ENCODE measurements at regions not wholly inside any gene's neighbourhood (a gene's known extent, or its start where the extent isn't known, plus 50 kb on each side); places are given as distances from the start of the nearest gene placed in this dataset.

DNA sequence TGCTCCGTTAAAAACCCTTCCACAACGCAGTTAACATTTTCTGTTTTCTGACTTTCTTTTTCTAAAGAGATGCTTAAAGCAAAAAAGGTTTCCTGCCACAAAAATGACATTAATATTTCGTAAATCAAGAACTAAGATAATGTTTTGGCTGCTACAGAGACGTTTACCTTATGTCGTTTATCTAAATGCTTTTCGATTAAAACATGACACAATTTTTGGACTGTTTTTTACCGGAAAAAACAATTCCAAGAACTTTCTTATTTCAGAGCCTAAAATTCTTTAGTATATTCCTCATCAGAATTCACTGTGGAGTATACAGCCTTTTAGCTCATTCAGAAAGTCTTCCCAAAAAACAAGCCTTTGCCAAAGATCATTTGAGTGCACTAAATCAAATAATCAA lies 278.0 kb upstream of the TCF4 start:
- no peak overlapping the region for H3K4me3 ChIP-seq (ENCODE audit: low read depth, low read length)
- CTCF ChIA-PET: interaction anchor here (0.7 to 0.9 kb wide), 2 partner anchors 10 to 28 kb away, joined by 3 read pairs; no protein-coding TSS in a partner anchor
- H3K4me1 ChIP-seq (ENCODE audit: control insufficient read depth, insufficient read depth, low read length): no peaks in the 10 kb centered on the region
- TF ChIP-seq, protein P1, sequence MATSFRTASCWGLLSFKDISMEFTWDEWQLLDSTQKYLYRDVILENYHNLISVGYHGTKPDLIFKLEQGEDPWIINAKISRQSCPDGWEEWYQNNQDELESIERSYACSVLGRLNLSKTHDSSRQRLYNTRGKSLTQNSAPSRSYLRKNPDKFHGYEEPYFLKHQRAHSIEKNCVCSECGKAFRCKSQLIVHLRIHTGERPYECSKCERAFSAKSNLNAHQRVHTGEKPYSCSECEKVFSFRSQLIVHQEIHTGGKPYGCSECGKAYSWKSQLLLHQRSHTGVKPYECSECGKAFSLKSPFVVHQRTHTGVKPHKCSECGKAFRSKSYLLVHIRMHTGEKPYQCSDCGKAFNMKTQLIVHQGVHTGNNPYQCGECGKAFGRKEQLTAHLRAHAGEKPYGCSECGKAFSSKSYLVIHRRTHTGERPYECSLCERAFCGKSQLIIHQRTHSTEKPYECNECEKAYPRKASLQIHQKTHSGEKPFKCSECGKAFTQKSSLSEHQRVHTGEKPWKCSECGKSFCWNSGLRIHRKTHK (tag by site-specific recombination; IDR thresholded peaks at IDR 0.05): no peak
- TF ChIP-seq ZNF416 (tag by site-specific recombination; IDR thresholded peaks at IDR 0.05) (no peak), ZNF274 (IDR thresholded peaks at IDR 0.05; ENCODE audit: low read length) (no peak), ZNF274 (tag by site-specific recombination; IDR thresholded peaks at IDR 0.05; ENCODE audit: borderline replicate concordance) (no peak), ZNF621 (tag by site-specific recombination; IDR thresholded peaks at IDR 0.05) (no peak), ZNF785 (tag by site-specific recombination; IDR thresholded peaks at IDR 0.05) (no peak), ZNF133 (tag by site-specific recombination; IDR thresholded peaks at IDR 0.05) (no peak), SCRT1 (tag by site-specific recombination; IDR thresholded peaks at IDR 0.05; ENCODE audit: borderline replicate concordance) (no peak)
- TF ChIP-seq, protein P2, sequence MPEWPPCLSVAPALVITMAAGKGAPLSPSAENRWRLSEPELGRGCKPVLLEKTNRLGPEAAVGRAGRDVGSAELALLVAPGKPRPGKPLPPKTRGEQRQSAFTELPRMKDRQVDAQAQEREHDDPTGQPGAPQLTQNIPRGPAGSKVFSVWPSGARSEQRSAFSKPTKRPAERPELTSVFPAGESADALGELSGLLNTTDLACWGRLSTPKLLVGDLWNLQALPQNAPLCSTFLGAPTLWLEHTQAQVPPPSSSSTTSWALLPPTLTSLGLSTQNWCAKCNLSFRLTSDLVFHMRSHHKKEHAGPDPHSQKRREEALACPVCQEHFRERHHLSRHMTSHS (tag by site-specific recombination; IDR thresholded peaks at IDR 0.05): no peak
- TF ChIP-seq, protein P3, sequence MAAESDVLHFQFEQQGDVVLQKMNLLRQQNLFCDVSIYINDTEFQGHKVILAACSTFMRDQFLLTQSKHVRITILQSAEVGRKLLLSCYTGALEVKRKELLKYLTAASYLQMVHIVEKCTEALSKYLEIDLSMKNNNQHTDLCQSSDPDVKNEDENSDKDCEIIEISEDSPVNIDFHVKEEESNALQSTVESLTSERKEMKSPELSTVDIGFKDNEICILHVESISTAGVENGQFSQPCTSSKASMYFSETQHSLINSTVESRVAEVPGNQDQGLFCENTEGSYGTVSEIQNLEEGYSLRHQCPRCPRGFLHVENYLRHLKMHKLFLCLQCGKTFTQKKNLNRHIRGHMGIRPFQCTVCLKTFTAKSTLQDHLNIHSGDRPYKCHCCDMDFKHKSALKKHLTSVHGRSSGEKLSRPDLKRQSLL (tag by site-specific recombination; IDR thresholded peaks at IDR 0.05): no peak
- POLR2A ChIA-PET: no interaction called here
- H3K27ac ChIP-seq (ENCODE audit: extremely low read depth, low read depth, low read length): no peak overlapping the region
- no peaks in the 10 kb centered on the region for H3K36me3 ChIP-seq (ENCODE audit: control insufficient read depth in 2 of 2, insufficient read depth in 1 of 2, low read length in 2 of 2)
- H3K9me3 ChIP-seq (ENCODE audit: control insufficient read depth, insufficient read depth, low read depth, low read length): no peaks in the 10 kb centered on the region

DNA sequence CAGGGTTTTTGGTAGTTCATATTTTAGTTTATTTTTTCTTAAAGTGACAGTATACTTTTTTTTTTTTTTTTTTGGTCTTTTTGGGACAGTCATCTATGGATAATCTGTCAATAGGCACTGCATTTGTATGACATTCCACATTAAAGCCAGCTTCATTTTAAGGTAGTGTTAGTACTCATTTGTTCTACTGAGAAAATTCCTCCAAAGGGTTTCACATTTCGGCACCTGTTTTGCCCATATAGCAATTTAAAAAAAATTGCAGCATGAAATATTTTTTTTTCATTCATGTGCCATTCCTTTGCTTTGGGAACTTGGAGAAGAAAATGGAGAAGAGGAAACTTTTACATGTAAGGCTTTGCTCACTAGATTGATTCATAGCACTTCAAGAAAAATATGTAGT lies 276.3 kb upstream of the TCF4 start:
- Histone ChIP-seq H3K9me3 (ENCODE audit: control insufficient read depth, insufficient read depth, low read depth, low read length) (no peaks in the 10 kb centered on the region), H3K4me3 (ENCODE audit: low read depth, low read length) (no peak overlapping the region), H3K36me3 (ENCODE audit: control insufficient read depth in 2 of 2, insufficient read depth in 1 of 2, low read length in 2 of 2) (no peaks in the 10 kb centered on the region), H3K27ac (ENCODE audit: extremely low read depth, low read depth, low read length) (no peak overlapping the region), H3K4me1 (ENCODE audit: control insufficient read depth, insufficient read depth, low read length) (no peaks in the 10 kb centered on the region)
- ChIA-PET POLR2A (no interaction called here), CTCF (interaction anchor here (0.5 kb wide), 1 partner anchor 313 kb away, joined by 3 read pairs; no protein-coding TSS in a partner anchor)
- TF ChIP-seq, protein P4, sequence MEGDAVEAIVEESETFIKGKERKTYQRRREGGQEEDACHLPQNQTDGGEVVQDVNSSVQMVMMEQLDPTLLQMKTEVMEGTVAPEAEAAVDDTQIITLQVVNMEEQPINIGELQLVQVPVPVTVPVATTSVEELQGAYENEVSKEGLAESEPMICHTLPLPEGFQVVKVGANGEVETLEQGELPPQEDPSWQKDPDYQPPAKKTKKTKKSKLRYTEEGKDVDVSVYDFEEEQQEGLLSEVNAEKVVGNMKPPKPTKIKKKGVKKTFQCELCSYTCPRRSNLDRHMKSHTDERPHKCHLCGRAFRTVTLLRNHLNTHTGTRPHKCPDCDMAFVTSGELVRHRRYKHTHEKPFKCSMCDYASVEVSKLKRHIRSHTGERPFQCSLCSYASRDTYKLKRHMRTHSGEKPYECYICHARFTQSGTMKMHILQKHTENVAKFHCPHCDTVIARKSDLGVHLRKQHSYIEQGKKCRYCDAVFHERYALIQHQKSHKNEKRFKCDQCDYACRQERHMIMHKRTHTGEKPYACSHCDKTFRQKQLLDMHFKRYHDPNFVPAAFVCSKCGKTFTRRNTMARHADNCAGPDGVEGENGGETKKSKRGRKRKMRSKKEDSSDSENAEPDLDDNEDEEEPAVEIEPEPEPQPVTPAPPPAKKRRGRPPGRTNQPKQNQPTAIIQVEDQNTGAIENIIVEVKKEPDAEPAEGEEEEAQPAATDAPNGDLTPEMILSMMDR (tag by site-specific recombination; IDR thresholded peaks at IDR 0.05): no peak
- TF ChIP-seq, protein P5, sequence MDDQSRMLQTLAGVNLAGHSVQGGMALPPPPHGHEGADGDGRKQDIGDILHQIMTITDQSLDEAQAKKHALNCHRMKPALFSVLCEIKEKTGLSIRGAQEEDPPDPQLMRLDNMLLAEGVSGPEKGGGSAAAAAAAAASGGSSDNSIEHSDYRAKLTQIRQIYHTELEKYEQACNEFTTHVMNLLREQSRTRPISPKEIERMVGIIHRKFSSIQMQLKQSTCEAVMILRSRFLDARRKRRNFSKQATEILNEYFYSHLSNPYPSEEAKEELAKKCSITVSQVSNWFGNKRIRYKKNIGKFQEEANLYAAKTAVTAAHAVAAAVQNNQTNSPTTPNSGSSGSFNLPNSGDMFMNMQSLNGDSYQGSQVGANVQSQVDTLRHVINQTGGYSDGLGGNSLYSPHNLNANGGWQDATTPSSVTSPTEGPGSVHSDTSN (CRISPR knock-in tag; IDR thresholded peaks at IDR 0.05): no peak
- TF ChIP-seq ZNF660 (tag by site-specific recombination; IDR thresholded peaks at IDR 0.05): no peak
- TF ChIP-seq, protein P6, sequence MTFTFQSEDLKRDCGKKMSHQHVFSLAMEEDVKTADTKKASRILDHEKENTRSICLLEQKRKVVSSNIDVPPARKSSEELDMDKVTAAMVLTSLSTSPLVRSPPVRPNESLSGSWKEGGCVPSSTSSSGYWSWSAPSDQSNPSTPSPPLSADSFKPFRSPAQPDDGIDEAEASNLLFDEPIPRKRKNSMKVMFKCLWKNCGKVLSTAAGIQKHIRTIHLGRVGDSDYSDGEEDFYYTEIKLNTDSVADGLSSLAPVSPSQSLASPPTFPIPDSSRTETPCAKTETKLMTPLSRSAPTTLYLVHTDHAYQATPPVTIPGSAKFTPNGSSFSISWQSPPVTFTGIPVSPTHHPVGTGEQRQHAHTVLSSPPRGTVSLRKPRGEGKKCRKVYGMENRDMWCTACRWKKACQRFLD (tag by site-specific recombination; IDR thresholded peaks at IDR 0.05): no peak
- TF ChIP-seq, protein P7, sequence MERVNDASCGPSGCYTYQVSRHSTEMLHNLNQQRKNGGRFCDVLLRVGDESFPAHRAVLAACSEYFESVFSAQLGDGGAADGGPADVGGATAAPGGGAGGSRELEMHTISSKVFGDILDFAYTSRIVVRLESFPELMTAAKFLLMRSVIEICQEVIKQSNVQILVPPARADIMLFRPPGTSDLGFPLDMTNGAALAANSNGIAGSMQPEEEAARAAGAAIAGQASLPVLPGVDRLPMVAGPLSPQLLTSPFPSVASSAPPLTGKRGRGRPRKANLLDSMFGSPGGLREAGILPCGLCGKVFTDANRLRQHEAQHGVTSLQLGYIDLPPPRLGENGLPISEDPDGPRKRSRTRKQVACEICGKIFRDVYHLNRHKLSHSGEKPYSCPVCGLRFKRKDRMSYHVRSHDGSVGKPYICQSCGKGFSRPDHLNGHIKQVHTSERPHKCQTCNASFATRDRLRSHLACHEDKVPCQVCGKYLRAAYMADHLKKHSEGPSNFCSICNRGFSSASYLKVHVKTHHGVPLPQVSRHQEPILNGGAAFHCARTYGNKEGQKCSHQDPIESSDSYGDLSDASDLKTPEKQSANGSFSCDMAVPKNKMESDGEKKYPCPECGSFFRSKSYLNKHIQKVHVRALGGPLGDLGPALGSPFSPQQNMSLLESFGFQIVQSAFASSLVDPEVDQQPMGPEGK (tag by site-specific recombination; IDR thresholded peaks at IDR 0.05): no peak
- no peak for TF ChIP-seq ZFP69B (tag by site-specific recombination; IDR thresholded peaks at IDR 0.05)
- TF ChIP-seq ZNF138 (tag by site-specific recombination; IDR thresholded peaks at IDR 0.05; ENCODE audit: borderline replicate concordance): no peak
- no peak for TF ChIP-seq ZNF416 (tag by site-specific recombination; IDR thresholded peaks at IDR 0.05)
- TF ChIP-seq, protein P8, sequence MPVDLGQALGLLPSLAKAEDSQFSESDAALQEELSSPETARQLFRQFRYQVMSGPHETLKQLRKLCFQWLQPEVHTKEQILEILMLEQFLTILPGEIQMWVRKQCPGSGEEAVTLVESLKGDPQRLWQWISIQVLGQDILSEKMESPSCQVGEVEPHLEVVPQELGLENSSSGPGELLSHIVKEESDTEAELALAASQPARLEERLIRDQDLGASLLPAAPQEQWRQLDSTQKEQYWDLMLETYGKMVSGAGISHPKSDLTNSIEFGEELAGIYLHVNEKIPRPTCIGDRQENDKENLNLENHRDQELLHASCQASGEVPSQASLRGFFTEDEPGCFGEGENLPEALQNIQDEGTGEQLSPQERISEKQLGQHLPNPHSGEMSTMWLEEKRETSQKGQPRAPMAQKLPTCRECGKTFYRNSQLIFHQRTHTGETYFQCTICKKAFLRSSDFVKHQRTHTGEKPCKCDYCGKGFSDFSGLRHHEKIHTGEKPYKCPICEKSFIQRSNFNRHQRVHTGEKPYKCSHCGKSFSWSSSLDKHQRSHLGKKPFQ (tag by site-specific recombination; IDR thresholded peaks at IDR 0.05): no peak
- no peak for TF ChIP-seq ZNF140 (tag by site-specific recombination; IDR thresholded peaks at IDR 0.05)
- no peak for TF ChIP-seq ZBTB21 (tag by site-specific recombination; IDR thresholded peaks at IDR 0.05)
- TF ChIP-seq KLF10 (tag by site-specific recombination; IDR thresholded peaks at IDR 0.05): no peak
- TF ChIP-seq ZNF19 (tag by site-specific recombination; IDR thresholded peaks at IDR 0.05; ENCODE audit: low read depth): no peak
- no peak for TF ChIP-seq ZSCAN23 (tag by site-specific recombination; IDR thresholded peaks at IDR 0.05)
